ENCODE measurements at regions not wholly inside any gene's neighbourhood (a gene's known extent, or its start where the extent isn't known, plus 50 kb on each side); places are given as distances from the start of the nearest gene placed in this dataset.

DNA sequence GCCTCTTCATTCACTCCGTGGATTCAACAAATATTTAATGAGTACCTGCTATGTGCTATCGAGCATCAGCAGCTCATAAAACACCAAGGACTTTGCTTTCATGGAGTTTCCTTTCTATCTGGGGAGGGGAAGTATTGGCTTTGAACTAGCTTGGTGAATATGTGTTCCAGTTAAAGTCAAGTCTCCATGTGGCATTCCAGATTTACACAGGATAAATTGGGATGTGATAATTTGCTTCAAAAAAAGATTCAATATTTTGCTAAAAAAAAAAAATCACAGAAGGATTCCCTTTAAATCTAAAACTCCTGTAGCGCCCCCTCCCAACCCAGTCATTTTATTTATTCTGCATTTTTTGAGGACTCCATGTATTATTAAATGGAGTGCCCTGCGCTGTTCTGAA lies 346.3 kb upstream of the SLC30A5 start:
- TF ChIP-seq, protein P1, sequence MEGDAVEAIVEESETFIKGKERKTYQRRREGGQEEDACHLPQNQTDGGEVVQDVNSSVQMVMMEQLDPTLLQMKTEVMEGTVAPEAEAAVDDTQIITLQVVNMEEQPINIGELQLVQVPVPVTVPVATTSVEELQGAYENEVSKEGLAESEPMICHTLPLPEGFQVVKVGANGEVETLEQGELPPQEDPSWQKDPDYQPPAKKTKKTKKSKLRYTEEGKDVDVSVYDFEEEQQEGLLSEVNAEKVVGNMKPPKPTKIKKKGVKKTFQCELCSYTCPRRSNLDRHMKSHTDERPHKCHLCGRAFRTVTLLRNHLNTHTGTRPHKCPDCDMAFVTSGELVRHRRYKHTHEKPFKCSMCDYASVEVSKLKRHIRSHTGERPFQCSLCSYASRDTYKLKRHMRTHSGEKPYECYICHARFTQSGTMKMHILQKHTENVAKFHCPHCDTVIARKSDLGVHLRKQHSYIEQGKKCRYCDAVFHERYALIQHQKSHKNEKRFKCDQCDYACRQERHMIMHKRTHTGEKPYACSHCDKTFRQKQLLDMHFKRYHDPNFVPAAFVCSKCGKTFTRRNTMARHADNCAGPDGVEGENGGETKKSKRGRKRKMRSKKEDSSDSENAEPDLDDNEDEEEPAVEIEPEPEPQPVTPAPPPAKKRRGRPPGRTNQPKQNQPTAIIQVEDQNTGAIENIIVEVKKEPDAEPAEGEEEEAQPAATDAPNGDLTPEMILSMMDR (IDR thresholded peaks at IDR 0.05): no peak
- TF ChIP-seq EZH2 (IDR thresholded peaks at IDR 0.05) (no peak), EZH2phosphoT487 (IDR thresholded peaks at IDR 0.05) (no peak)

All from neural progenitor cell (in vitro differentiated cells).